Lower leg skin (tissue), 4 donors: ENCODE measurements at regions not wholly inside any gene's neighbourhood (a gene's known extent, or its start where the extent isn't known, plus 50 kb on each side); places are given as distances from the start of the nearest gene placed in this dataset.

Experiments
- DNase-seq, 2 donors: peaks; one replicate each; pipeline ENCODE4 v3.0.0-alpha.2; 2019; ENCODE audit warnings: low spot score in 2 of 2
- H3K4me3 ChIP-seq: fragments of 200-600 bp; sonication (generic); 2 replicates; pipeline ENCODE4 v1.5.1; 2017; ENCODE audit warnings: mild to moderate bottlenecking, low read depth; ENCODE audit not compliant: poor library complexity, severe bottlenecking
- CTCF ChIP-seq, 3 donors: fragments of 450-650 bp; IDR thresholded peaks; one replicate each; pipeline ENCODE4 v1.5.1; 2016; ENCODE audit warnings: antibody characterized with exemption in 3 of 3, mild to moderate bottlenecking in 3 of 3, moderate library complexity in 2 of 3
- POLR2A ChIP-seq, 2 donors: fragments of 450-650 bp; IDR thresholded peaks; one replicate each; pipeline ENCODE4 v1.6.1; 2016 to 2017; ENCODE audit warnings: antibody characterized with exemption in 2 of 2, mild to moderate bottlenecking in 1 of 2, moderate library complexity in 1 of 2
- WGBS, 2 donors: methylation state at CpG; one replicate each; pipeline ENCODE4 v1.1.5; 2018; 5-methylcytosine and 5-hydroxymethylcytosine counted together
- intact Hi-C: fragments of 100-400 bp; cut with DNase I; formaldehyde crosslinking; loops from one replicate; pipeline ENCODE4 v1.15.0; 2023; ENCODE audit warnings: low total_unique reads

DNA sequence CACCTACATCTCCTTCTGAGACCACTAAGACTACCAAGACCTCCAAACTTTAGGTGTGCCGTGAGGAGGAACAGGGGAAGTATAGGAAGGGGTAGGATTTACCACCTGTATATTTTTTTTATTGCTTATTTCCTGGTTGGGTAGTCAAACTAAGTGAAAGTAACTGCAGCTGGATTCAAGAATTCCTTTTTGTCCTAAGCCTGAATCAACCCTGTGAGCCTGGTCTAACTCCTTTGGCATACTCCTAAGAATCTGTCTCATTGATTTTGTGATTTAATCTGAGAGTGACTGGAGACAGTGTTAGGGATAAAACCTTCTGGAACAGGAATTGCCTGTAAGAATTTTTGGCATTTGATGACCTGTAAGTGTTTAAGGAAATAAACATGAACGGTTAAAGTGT, 523.5 kb upstream of the MIR17HG start:
- intact Hi-C loops, result no loop called here
- TF ChIP-seq CTCF (IDR thresholded peaks at IDR 0.05) (no peak), POLR2A (IDR thresholded peaks at IDR 0.05) (no peak)
- 41 to 43% methylated on average over 2 of the region's 2 CpGs for WGBS, 2 donors
- no peak overlapping the region for H3K4me3 ChIP-seq
- DNase-seq, result no peak

DNA sequence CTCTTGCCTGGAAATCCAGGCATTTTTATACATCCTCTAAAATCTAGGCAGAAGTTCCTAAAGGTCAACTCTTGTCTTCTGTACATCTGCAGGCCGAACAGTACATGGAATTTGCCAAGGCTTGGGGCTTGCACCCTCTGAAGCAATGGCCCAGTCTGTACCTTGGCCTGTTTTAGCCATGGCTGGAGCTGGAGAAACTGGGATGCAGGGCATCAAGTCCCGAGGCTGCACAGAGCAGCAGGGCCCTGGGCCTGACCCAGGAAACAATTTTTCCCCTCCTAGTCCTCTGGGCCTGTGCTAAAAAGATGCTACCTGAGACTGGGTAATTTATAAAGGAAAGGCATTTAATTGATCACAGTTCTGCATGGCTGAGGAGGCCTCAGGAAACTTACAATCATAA, 520.8 kb upstream of the MIR17HG start:
- TF ChIP-seq POLR2A (IDR thresholded peaks at IDR 0.05), result no peak
- no peak for TF ChIP-seq CTCF (IDR thresholded peaks at IDR 0.05)
- intact Hi-C loops, result no loop called here

DNA sequence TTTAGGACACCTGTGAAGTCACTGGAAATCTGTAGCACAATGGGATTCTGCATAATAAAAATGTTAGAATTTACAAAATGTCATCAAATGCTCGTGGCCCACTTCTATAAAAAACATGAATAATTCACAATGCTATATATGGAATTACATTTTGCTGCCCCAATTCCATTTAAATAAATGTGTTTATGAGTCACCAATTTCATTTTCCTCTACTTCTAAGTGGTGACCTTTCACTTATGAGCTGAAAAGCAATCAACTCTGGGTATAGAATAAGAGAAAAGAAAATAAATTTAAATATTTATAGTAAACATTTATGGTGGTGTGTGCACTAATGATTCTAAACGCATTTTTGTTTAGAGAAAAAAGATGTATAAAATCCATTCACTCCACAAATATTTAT, 516.7 kb upstream of the MIR17HG start:
- 56 to 68% methylated on average over 2 of the region's 2 CpGs for WGBS, 2 donors
- H3K4me3 ChIP-seq, result no peak overlapping the region
- TF ChIP-seq CTCF (IDR thresholded peaks at IDR 0.05), result no peak
- intact Hi-C loops, result no loop called here
- no peak for DNase-seq

More for the DNA sequence above, 520.8 kb upstream of the MIR17HG start:
- H3K4me3 ChIP-seq, result no peak overlapping the region
- 76 to 82% methylated on average over 2 of the region's 2 CpGs for WGBS, 2 donors
- no peak for DNase-seq

- intact Hi-C loops, result no loop called here
Measured at GRCh38 chr13:90833951-90834350, 513.5 kb upstream of the MIR17HG start.

GRCh38 chr13:90834700-90835099, 512.8 kb upstream of the MIR17HG start:
- 94 to 96% methylated on average over 5 of the region's 5 CpGs for WGBS, 2 donors
- intact Hi-C loops, result no loop called here
- TF ChIP-seq CTCF (IDR thresholded peaks at IDR 0.05) (no peak), POLR2A (IDR thresholded peaks at IDR 0.05) (no peak)
- no peak overlapping the region for H3K4me3 ChIP-seq
- no peak for DNase-seq

More at GRCh38 chr13:90833951-90834350, 513.5 kb upstream of the MIR17HG start:
- TF ChIP-seq CTCF (IDR thresholded peaks at IDR 0.05) (no peak), POLR2A (IDR thresholded peaks at IDR 0.05) (no peak)
- no peak overlapping the region for H3K4me3 ChIP-seq
- DNase-seq, result no peak

DNA sequence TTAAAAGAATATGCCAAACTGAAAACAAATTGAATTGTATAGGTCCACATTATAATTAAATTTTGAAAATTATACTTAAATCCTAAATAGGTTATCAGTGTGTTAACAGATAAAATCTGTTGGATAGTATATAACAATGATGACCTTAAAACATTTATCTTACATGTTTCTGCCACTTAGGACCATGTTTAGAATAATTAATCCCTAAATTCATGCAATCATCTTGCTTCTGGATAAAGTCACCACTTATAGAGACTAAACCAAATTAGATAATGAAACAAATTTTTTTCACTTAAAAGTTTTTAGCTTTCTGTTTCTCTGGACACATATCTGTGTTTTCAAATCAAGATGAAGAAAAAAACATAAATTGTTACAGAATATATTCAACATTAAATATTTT, 511.7 kb upstream of the MIR17HG start:
- intact Hi-C loops, result no loop called here
- no peak for TF ChIP-seq POLR2A (IDR thresholded peaks at IDR 0.05)
- TF ChIP-seq CTCF (IDR thresholded peaks at IDR 0.05), result no peak
- no peak overlapping the region for H3K4me3 ChIP-seq
- DNase-seq, result no peak
